ENCODE measurements at regions not wholly inside any gene's neighbourhood (a gene's known extent, or its start where the extent isn't known, plus 50 kb on each side); places are given as distances from the start of the nearest gene placed in this dataset.
A peak's percentile ranks its signal among the peaks of the same experiment; 100 is the strongest.

- Histone ChIP-seq H3K9me3 (ENCODE audit: low read length) (peaks cover 5% of the 10 kb centered on the region; the same call in 1 of the 2 replicates), H3K27me3 (ENCODE audit: control insufficient read depth in 1 of 2, insufficient read depth in 2 of 2, low read length in 2 of 2) (no peaks in the 10 kb centered on the region; a peak in 1 of 5 replicates), H4K20me1 (ENCODE audit: insufficient read depth, low read length) (no peaks in the 10 kb centered on the region), H3K4me1 (ENCODE audit: insufficient read depth, low read length) (no peaks in the 10 kb centered on the region), H3K79me2 (ENCODE audit: insufficient read depth, low read length) (no peaks in the 10 kb centered on the region), H3K9ac (ENCODE audit: insufficient read depth, low read depth, low read length) (no peak overlapping the region), H3K36me3 (replicated peaks in 1 of 2; ENCODE audit: control insufficient read depth in 1 of 2, insufficient read depth in 2 of 2, low read length in 2 of 2) (no peaks in the 10 kb centered on the region), H3K4me3 (replicated peaks in 1 of 3; ENCODE audit: insufficient read depth in 1 of 3, low read depth in 2 of 3, low read length in 3 of 3) (no peak overlapping the region), H2AFZ (ENCODE audit: low read length) (no peak overlapping the region), H3K27ac (ENCODE audit: extremely low read length, insufficient read depth, low read length) (no peak overlapping the region), H3K4me2 (ENCODE audit: low read depth, low read length) (no peak overlapping the region)
- 1% methylated on average over 3 of the region's 3 CpGs for WGBS (ENCODE audit: low lambda C conversion rate)
- DNase-seq (ENCODE audit: low spot score) (no peak), FAIRE-seq (no peak), ATAC-seq (no peak)
- intact Hi-C loops (cut with micrococcal nuclease; ENCODE audit: unreplicated experiment) (no loop called here), in situ Hi-C loops (cut with HindIII; ENCODE audit: extremely low pct_ligation_motif_present, low pct_unique_long_range_greater_than_20kb) (no loop called here)
- TF ChIP-seq ZFP82 (CRISPR knock-in tag; IDR thresholded peaks at IDR 0.05; ENCODE audit: borderline replicate concordance) (no peak), ZNF841 (CRISPR knock-in tag; IDR thresholded peaks at IDR 0.05; ENCODE audit: borderline replicate concordance) (no peak)
- BruUV-seq (replicated peaks), result no TSS peak
- POLR2A ChIA-PET, result no interaction called here
- CTCF ChIA-PET (ENCODE audit: low intra/inter-chr PET ratio, low total read pairs), result no interaction called here
Observed at GRCh38 chr2:206379886-206380285, 63.4 kb upstream of the ADAM23 start.

- no peak for FAIRE-seq
- 48% methylated on average over 2 of the region's 2 CpGs for WGBS (ENCODE audit: low lambda C conversion rate)
- H3K36me3 ChIP-seq (replicated peaks in 1 of 2; ENCODE audit: control insufficient read depth in 1 of 2, insufficient read depth in 2 of 2, low read length in 2 of 2), result no peaks in the 10 kb centered on the region
- H4K20me1 ChIP-seq (ENCODE audit: insufficient read depth, low read length), result no peaks in the 10 kb centered on the region
- no peak for DNase-seq (ENCODE audit: low spot score)
- TF ChIP-seq TBP (CRISPR knock-in tag; IDR thresholded peaks at IDR 0.05) (no peak), MAFF (IDR thresholded peaks at IDR 0.05; ENCODE audit: low read depth, low read length) (peak; percentile 48; the same call in 1 of the 2 replicates), NFAT5 (CRISPR knock-in tag; IDR thresholded peaks at IDR 0.05) (no peak), CREB1 (IDR thresholded peaks at IDR 0.05) (peak; percentile 54), CREB1 (CRISPR knock-in tag; IDR thresholded peaks at IDR 0.05) (no peak), MAFK (conservative IDR thresholded peaks at IDR 0.05 in 1 of 2, IDR thresholded peaks at IDR 0.05 in 1 of 2; ENCODE audit: low read length in 2 of 2) (peak; percentile 75 to 76), ARID5B (CRISPR knock-in tag; IDR thresholded peaks at IDR 0.05) (no peak), ZNF576 (CRISPR knock-in tag; IDR thresholded peaks at IDR 0.05) (no peak)
- intact Hi-C loops (cut with micrococcal nuclease; ENCODE audit: unreplicated experiment), result no loop called here
- H3K27ac ChIP-seq (ENCODE audit: extremely low read length, insufficient read depth, low read length), result no peak overlapping the region
- no peak overlapping the region for H3K9ac ChIP-seq (ENCODE audit: insufficient read depth, low read depth, low read length)
- no peaks in the 10 kb centered on the region for H3K9me3 ChIP-seq (ENCODE audit: low read length)
- no TSS peak for BruUV-seq (replicated peaks)
- ChIA-PET CTCF (ENCODE audit: low intra/inter-chr PET ratio, low total read pairs) (no interaction called here), POLR2A (no interaction called here)
- in situ Hi-C loops (cut with HindIII; ENCODE audit: extremely low pct_ligation_motif_present, low pct_unique_long_range_greater_than_20kb), result no loop called here
- H3K79me2 ChIP-seq (ENCODE audit: insufficient read depth, low read length), result no peaks in the 10 kb centered on the region
- no peak overlapping the region for H3K4me3 ChIP-seq (replicated peaks in 1 of 3; ENCODE audit: insufficient read depth in 1 of 3, low read depth in 2 of 3, low read length in 3 of 3)
- H3K4me1 ChIP-seq (ENCODE audit: insufficient read depth, low read length), result no peaks in the 10 kb centered on the region
- H3K4me2 ChIP-seq (ENCODE audit: low read depth, low read length), result no peak overlapping the region
- no peak for ATAC-seq
- no peaks in the 10 kb centered on the region; a peak in 1 of 5 replicates for H3K27me3 ChIP-seq (ENCODE audit: control insufficient read depth in 1 of 2, insufficient read depth in 2 of 2, low read length in 2 of 2)
- H2AFZ ChIP-seq (ENCODE audit: low read length), result no peak overlapping the region
Observed at GRCh38 chr2:206381881-206382280, 61.5 kb upstream of the ADAM23 start.
